Glomerular visceral epithelial cell (primary cell): ENCODE measurements at regions not wholly inside any gene's neighbourhood (a gene's known extent, or its start where the extent isn't known, plus 50 kb on each side); places are given as distances from the start of the nearest gene placed in this dataset.

Source experiments
- DNase-seq: peaks from one replicate; pipeline ENCODE4 v3.0.0-alpha.2; 2016; ENCODE audit errors: extremely low spot score

GRCh38 chr6:170085475-170086401 lies 205.1 kb downstream of the DLL1 start:
- no peak for DNase-seq

- no peak for DNase-seq
Measured at GRCh38 chr6:170084166-170084730, 206.6 kb downstream of the DLL1 start.

GRCh38 chr6:170083236-170084051 lies 207.4 kb downstream of the DLL1 start:
- DNase-seq = no peak

GRCh38 chr6:170082531-170083187 lies 208.2 kb downstream of the DLL1 start:
- DNase-seq = no peak

GRCh38 chr6:170082067-170082466 lies 208.8 kb downstream of the DLL1 start:
- no peak for DNase-seq

GRCh38 chr6:170081556-170081955 lies 209.3 kb downstream of the DLL1 start:
- no peak for DNase-seq

GRCh38 chr6:170080828-170081371 lies 210.0 kb downstream of the DLL1 start:
- no peak for DNase-seq

- no peak for DNase-seq
Measured at GRCh38 chr6:170080169-170080827, 210.6 kb downstream of the DLL1 start.

GRCh38 chr6:170076466-170077165 lies 214.3 kb downstream of the DLL1 start:
- DNase-seq = no peak

GRCh38 chr6:170075659-170076223 lies 215.1 kb downstream of the DLL1 start:
- no peak for DNase-seq

GRCh38 chr6:170074907-170075306 lies 216.0 kb downstream of the DLL1 start:
- no peak for DNase-seq

- DNase-seq = no peak
Measured at GRCh38 chr6:170074435-170074834, 216.4 kb downstream of the DLL1 start.

- DNase-seq = no peak
Measured at GRCh38 chr6:170073846-170074245, 217.0 kb downstream of the DLL1 start.

GRCh38 chr6:170072246-170072645 lies 218.6 kb downstream of the DLL1 start:
- DNase-seq = no peak

- DNase-seq = no peak
Measured at GRCh38 chr6:170069611-170070010, 221.3 kb downstream of the DLL1 start.

- DNase-seq = no peak
Measured at GRCh38 chr6:170068496-170068895, 222.4 kb downstream of the DLL1 start.

GRCh38 chr6:170067923-170068360 lies 222.9 kb downstream of the DLL1 start:
- no peak for DNase-seq

GRCh38 chr6:170067181-170067641 lies 223.7 kb downstream of the DLL1 start:
- no peak for DNase-seq

- DNase-seq = no peak
Measured at GRCh38 chr6:170066679-170067078, 224.2 kb downstream of the DLL1 start.
